ENCODE measurements at regions not wholly inside any gene's neighbourhood (a gene's known extent, or its start where the extent isn't known, plus 50 kb on each side); places are given as distances from the start of the nearest gene placed in this dataset.
A peak's percentile ranks its signal among the peaks of the same experiment; 100 is the strongest.

DNA sequence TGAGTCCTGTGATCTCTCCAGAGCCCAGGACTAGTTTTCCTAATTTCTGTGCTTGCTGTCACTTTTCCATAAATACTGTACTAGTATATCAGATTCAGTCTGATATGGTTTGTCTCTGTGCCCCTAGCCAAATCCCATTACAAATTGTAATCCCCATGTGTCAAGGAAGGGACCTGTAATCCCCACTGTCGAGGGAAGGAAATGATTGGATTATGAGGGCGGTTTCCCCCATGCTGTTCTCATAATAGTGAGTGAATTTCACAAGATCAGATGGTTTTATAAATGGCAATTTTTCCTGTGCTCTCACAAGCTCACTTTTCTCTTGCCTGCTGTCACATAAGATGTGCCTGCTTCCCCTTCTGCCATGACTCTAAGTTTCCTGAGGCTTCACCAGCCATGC is 54.8 kb upstream of the IFRD1 start:
- DNase-seq, result no peak

GRCh38 chr7:112395893-112396292 is 54.4 kb upstream of the IFRD1 start:
- DNase-seq, result no peak

DNA sequence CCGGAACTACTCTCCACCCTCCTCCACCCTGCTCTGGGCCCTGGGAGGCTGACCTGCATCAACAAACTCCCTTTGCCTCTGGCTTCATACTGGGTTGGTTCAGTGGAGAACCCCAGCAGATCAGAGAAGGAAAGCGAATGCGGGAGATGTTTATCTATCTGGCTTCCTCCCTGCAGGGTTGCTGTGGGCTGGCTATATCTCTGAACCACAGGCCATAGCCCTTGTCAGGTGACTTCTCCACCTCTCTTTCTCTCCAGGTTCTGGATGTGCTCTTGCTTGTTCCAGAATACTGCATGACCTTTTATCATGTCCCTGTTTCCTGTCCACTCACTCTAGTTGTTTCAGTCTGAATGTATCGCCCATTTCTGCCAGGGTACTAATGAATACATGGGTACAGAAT is 51.7 kb upstream of the IFRD1 start:
- DNase-seq, result no peak

DNA sequence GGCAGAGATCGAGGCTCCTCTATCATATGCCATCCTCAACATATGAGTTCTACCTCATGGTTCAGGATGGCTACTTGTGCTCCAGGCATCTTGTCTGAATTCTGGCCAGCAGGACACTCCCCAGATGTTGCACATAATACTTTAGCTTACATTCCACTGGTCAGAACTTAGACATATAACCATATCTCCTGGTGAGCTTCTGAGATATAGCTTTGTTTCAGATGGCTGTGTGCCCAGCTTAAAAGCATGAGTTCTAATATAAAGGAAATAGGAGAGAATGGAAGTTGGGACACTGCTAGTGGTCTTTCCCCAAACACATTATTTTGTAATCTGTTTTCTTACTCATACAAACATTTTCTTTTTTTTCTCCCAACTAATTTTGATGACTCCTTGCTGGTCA is 50.8 kb upstream of the IFRD1 start:
- peak; percentile 62 for DNase-seq

DNA sequence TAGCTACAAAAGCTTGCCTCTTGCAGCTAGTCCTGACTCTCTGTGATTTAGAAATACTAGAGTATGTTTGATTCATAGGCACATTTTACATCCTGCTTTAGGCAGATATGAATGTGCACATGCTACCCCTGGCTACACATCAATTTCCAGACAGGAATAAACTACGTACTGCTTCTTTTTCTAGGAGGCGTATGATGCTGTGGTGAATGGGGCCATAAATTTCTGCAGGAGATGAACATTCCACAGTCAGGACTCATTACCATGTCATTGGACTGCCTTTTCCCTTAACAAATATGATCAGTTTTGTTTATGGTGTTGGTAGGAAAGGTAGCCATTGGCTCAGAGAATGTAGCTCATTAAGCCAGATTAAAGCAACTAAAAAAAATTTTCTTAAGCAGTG is 50.1 kb upstream of the IFRD1 start:
- peak; percentile 73 for DNase-seq
